Lower lobe of right lung (tissue), 2 donors: ENCODE measurements at regions not wholly inside any gene's neighbourhood (a gene's known extent, or its start where the extent isn't known, plus 50 kb on each side); places are given as distances from the start of the nearest gene placed in this dataset.
"Not testable (repeated sequence)": the region's sequence is repeated elsewhere in the genome, so short reads cannot be mapped to it uniquely, and the experiment has no call there.

ENCODE experiments used
- ATAC-seq, 2 donors: fragments of 200-7000 bp; cut with Tn5 transposase; one replicate each; pipeline ENCODE4 v1.9.1; 2020 to 2022; ENCODE audit warnings: mild to moderate bottlenecking in 2 of 2, moderate library complexity in 2 of 2
- DNase-seq: peaks from one replicate; pipeline ENCODE4 v3.0.0-alpha.2; 2020
- H3K27ac ChIP-seq: fragments of 200-600 bp; one replicate; pipeline ENCODE4 v1.8.0; 2022
- H3K27me3 ChIP-seq: fragments of 200-600 bp; one replicate; pipeline ENCODE4 v1.8.0; 2022; ENCODE audit warnings: low read depth
- H3K36me3 ChIP-seq: fragments of 200-600 bp; one replicate; pipeline ENCODE4 v1.8.0; 2022; ENCODE audit warnings: mild to moderate bottlenecking
- H3K4me1 ChIP-seq: fragments of 200-600 bp; one replicate; pipeline ENCODE4 v1.8.0; 2022
- H3K4me3 ChIP-seq: fragments of 200-600 bp; one replicate; pipeline ENCODE4 v1.8.0; 2022; ENCODE audit warnings: mild to moderate bottlenecking
- H3K9me3 ChIP-seq: fragments of 200-600 bp; one replicate; pipeline ENCODE4 v1.8.0; 2022
- CTCF ChIP-seq: fragments of 200-600 bp; IDR thresholded peaks from one replicate; pipeline ENCODE4 v1.8.0; 2022; ENCODE audit warnings: antibody characterized with exemption, mild to moderate bottlenecking
- intact Hi-C: fragments of 100-400 bp; cut with DNase I; formaldehyde crosslinking; loops from one replicate; pipeline ENCODE4 v1.11.0; 2022
- donor health status: DM: no; HTN: yes; CAD: no; lungs with severe emphysema.

GRCh38 chrX:89757767-89758166, 163.9 kb upstream of the TGIF2LX start:
- TF ChIP-seq CTCF: peak; percentile 40
- ATAC-seq, intact Hi-C loops, H3K4me1 ChIP-seq, H3K36me3 ChIP-seq, H3K4me3 ChIP-seq, DNase-seq, H3K27me3 ChIP-seq, H3K9me3 ChIP-seq, H3K27ac ChIP-seq: not testable (repeated sequence)

- ATAC-seq, H3K4me1 ChIP-seq, H3K27me3 ChIP-seq, H3K4me3 ChIP-seq, intact Hi-C loops, H3K27ac ChIP-seq, H3K36me3 ChIP-seq, H3K9me3 ChIP-seq, DNase-seq: not testable (repeated sequence)
These were observed 162.5 kb upstream of the TGIF2LX start for GRCh38 chrX:89759076-89759685.

- ATAC-seq, H3K36me3 ChIP-seq, H3K9me3 ChIP-seq, H3K27me3 ChIP-seq, H3K4me3 ChIP-seq, intact Hi-C loops, H3K4me1 ChIP-seq, H3K27ac ChIP-seq, DNase-seq: not testable (repeated sequence)
These were observed 150.1 kb upstream of the TGIF2LX start for GRCh38 chrX:89771639-89772038.

GRCh38 chrX:89811440-89811839, 110.3 kb upstream of the TGIF2LX start:
- H3K36me3 ChIP-seq, H3K4me3 ChIP-seq, intact Hi-C loops, ATAC-seq, H3K9me3 ChIP-seq, H3K4me1 ChIP-seq, H3K27me3 ChIP-seq, H3K27ac ChIP-seq, DNase-seq: not testable (repeated sequence)

- H3K27me3 ChIP-seq, DNase-seq, H3K9me3 ChIP-seq, H3K4me1 ChIP-seq, intact Hi-C loops, H3K4me3 ChIP-seq, H3K36me3 ChIP-seq, H3K27ac ChIP-seq, ATAC-seq: not testable (repeated sequence)
These were observed 82.0 kb upstream of the TGIF2LX start for GRCh38 chrX:89839723-89840122.

- DNase-seq, H3K27me3 ChIP-seq, H3K9me3 ChIP-seq, H3K36me3 ChIP-seq, H3K4me3 ChIP-seq, H3K27ac ChIP-seq, H3K4me1 ChIP-seq, intact Hi-C loops: not testable (repeated sequence)
- ATAC-seq: peak in 1 of 2 donors; percentile 54
These were observed 50.0 kb upstream of the TGIF2LX start for GRCh38 chrX:89871662-89872061.
